ENCODE measurements at regions not wholly inside any gene's neighbourhood (a gene's known extent, or its start where the extent isn't known, plus 50 kb on each side); places are given as distances from the start of the nearest gene placed in this dataset.

DNA sequence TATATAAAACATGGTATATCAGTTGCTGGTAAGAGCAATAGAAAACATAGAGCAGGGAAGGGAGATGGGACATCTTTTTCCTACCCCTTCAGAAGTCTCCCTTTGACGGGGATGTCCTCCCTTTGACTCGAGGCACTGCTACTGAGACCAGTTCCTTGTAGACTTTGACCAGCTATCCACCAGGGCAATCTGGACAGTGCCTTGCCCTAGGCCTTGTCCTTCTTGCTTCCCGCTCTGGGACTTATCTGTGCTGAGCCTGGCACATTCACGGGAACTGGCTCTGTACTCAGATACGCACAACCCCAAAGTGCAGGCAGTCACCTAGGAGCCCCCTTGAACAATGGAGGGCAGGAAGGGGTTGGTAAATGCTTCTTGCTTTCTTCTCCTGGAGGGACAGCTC lies 116.6 kb upstream of the ANKH start:
- Histone ChIP-seq H3K4me3 (ENCODE audit: extremely low read depth in 1 of 4, insufficient read depth in 2 of 4, low read depth in 3 of 4, low read length in 4 of 4) (no peak overlapping the region), H3K4ac (replicated peaks; ENCODE audit: insufficient read length, low read depth, low read length) (no peak overlapping the region)

More for the DNA sequence above, 116.6 kb upstream of the ANKH start:
- Histone ChIP-seq H2BK5ac (ENCODE audit: low read depth, low read length) (no peak overlapping the region), H3K18ac (ENCODE audit: extremely low read depth, low read length) (no peak overlapping the region), H3K23ac (ENCODE audit: insufficient read length) (no peak overlapping the region), H2BK15ac (ENCODE audit: low read length) (no peak overlapping the region), H3K27me3 (replicated peaks in 1 of 4; ENCODE audit: control insufficient read depth in 3 of 4, extremely low read depth in 1 of 4, insufficient read depth in 3 of 4, low read length in 3 of 4) (no peaks in the 10 kb centered on the region), H3K4me1 (replicated peaks in 1 of 4; ENCODE audit: control insufficient read depth in 3 of 4, insufficient read depth in 4 of 4, low read length in 3 of 4) (no peaks in the 10 kb centered on the region), H3K79me2 (ENCODE audit: control insufficient read depth in 1 of 2, insufficient read depth in 2 of 2, low read length in 2 of 2) (no peaks in the 10 kb centered on the region), H2AFZ (ENCODE audit: low read length) (no peak overlapping the region), H4K8ac (ENCODE audit: extremely low read depth, insufficient read depth, low read length) (no peak overlapping the region), H3K79me1 (ENCODE audit: low read depth, low read length) (no peaks in the 10 kb centered on the region; the same call in 1 of the 2 replicates), H3K23me2 (ENCODE audit: low read depth, low read length) (no peaks in the 10 kb centered on the region), H2BK12ac (ENCODE audit: low read depth, low read length) (no peak overlapping the region), H3K14ac (ENCODE audit: insufficient read length) (no peak overlapping the region), H3K56ac (replicated peaks; ENCODE audit: insufficient read length, low read depth, low read length) (no peak overlapping the region), H3K9ac (replicated peaks in 1 of 4; ENCODE audit: extremely low read depth in 1 of 4, low read depth in 3 of 4, low read length in 3 of 4) (no peak overlapping the region), H2BK20ac (ENCODE audit: low read length) (no peak overlapping the region), H3K36me3 (ENCODE audit: control insufficient read depth in 2 of 4, insufficient read depth in 4 of 4, low read length in 3 of 4) (no peaks in the 10 kb centered on the region), H3K4me2 (ENCODE audit: insufficient read depth in 1 of 2, low read depth in 2 of 2, low read length in 2 of 2) (no peak overlapping the region), H4K20me1 (replicated peaks in 1 of 2; ENCODE audit: control insufficient read depth in 1 of 2, insufficient read depth in 2 of 2, low read length in 2 of 2) (no peaks in the 10 kb centered on the region), H4K91ac (replicated peaks; ENCODE audit: insufficient read length, low read length) (no peak overlapping the region), H4K5ac (ENCODE audit: insufficient read length, low read depth, low read length) (no peak overlapping the region), H2AK5ac (ENCODE audit: low read depth, low read length) (no peak overlapping the region), H2BK120ac (replicated peaks; ENCODE audit: low read depth, low read length) (no peak overlapping the region), H3K27ac (ENCODE audit: low read depth, low read length) (no peak overlapping the region; the same call in 1 of the 2 replicates), H3K9me3 (ENCODE audit: insufficient read depth in 2 of 2, low read depth in 1 of 2, low read length in 1 of 2) (no peaks in the 10 kb centered on the region)
- CTCF ChIA-PET (ENCODE audit: partially characterized antibody): interaction anchor here (1.3 kb wide), 1 partner anchor 14 kb away, joined by 3 read pairs; no protein-coding TSS in a partner anchor
- TF ChIP-seq JUN (IDR thresholded peaks at IDR 0.05; ENCODE audit: low read depth, low read length) (no peak), SIRT6 (IDR thresholded peaks at IDR 0.05; ENCODE audit: low read length) (no peak), MAFK (IDR thresholded peaks at IDR 0.05; ENCODE audit: low read depth, low read length) (no peak)
- TF ChIP-seq, protein P1, sequence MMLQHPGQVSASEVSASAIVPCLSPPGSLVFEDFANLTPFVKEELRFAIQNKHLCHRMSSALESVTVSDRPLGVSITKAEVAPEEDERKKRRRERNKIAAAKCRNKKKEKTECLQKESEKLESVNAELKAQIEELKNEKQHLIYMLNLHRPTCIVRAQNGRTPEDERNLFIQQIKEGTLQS (IDR thresholded peaks at IDR 0.05; ENCODE audit: insufficient read depth, low read depth, low read length): no peak
- 91% methylated on average over 5 of the region's 5 CpGs; no CpG with 5 or more reads in 1 of the 2 experiments for WGBS, 2 experiments (ENCODE audit: extremely low coverage in 1 of 2, insufficient coverage in 1 of 2, insufficient read length in 1 of 2, insufficient replicate concordance in 2 of 2, low coverage in 1 of 2, low lambda C conversion rate in 2 of 2, missing lambda C conversion rate in 1 of 2)
- DNase-seq (ENCODE audit: low read depth in 1 of 2, low spot score in 2 of 2): no peak
- POLR2A ChIA-PET (ENCODE audit: partially characterized antibody): no interaction called here
- FAIRE-seq: no peak

Measured in H1 (cell line).